ENCODE measurements at regions not wholly inside any gene's neighbourhood (a gene's known extent, or its start where the extent isn't known, plus 50 kb on each side); places are given as distances from the start of the nearest gene placed in this dataset.

- TF ChIP-seq CTCF (IDR thresholded peaks at IDR 0.05), result no peak
- TF ChIP-seq POLR2A (IDR thresholded peaks at IDR 0.05), result no peak
These were observed 158.6 kb downstream of the MIS18A start for GRCh38 chr21:32120230-32120629.

All from lower leg skin (tissue), 3 donors.